GM18868 (cell line): ENCODE measurements at regions not wholly inside any gene's neighbourhood (a gene's known extent, or its start where the extent isn't known, plus 50 kb on each side); places are given as distances from the start of the nearest gene placed in this dataset.

ENCODE experiments used
- ATAC-seq: cut with Tn5 transposase; IDR thresholded peaks from one replicate; pipeline ENCODE4 v1.9.1; 2021; ENCODE audit warnings: mild to moderate bottlenecking, moderate library complexity; ENCODE audit not compliant: unreplicated experiment

GRCh38 chr5:121296356-121296755 lies 555.3 kb upstream of the FTMT start:
- no peak for ATAC-seq

- ATAC-seq = no peak
These were observed 552.5 kb upstream of the FTMT start for GRCh38 chr5:121299153-121299552.

DNA sequence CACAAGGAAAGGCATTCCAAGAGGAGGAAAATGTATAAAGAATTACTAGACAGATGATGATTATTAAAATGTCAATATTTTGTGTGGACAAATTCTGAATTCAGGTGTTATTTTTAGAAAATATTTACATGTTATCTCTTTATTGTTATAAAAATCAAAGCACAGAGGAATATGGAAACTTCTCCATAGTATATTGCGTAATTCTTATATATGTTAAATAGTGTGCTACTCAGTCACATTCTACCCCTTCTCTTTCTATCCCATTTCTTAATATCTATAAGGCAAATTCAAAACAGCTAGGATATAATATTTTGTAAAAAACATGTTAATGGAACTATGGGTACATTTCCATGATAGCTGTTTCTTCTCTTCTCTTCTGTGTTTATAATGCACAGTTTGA lies 546.8 kb upstream of the FTMT start:
- no peak for ATAC-seq

- no peak for ATAC-seq
These were observed 537.8 kb upstream of the FTMT start for GRCh38 chr5:121313886-121314285.

GRCh38 chr5:121315786-121316185 lies 535.9 kb upstream of the FTMT start:
- ATAC-seq = no peak

DNA sequence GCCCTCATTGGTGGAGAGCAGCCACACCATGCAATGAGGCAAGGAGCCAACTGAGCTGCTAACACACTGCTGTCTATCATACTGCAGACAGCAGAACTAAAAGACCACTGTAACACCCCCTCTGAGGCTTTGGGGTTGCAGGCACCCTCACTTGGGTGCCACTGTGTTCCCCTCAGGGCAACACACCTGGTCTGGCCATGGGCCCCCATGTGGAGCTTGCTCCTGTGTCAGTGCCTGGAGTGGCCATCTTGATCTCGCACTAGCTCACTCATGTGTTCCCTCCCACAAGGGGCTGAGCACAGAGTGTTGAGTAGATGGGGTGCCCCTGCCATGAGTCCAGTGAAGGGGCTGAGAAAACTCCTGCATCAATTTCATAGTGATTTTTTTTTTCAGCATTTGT lies 532.4 kb upstream of the FTMT start:
- no peak for ATAC-seq

DNA sequence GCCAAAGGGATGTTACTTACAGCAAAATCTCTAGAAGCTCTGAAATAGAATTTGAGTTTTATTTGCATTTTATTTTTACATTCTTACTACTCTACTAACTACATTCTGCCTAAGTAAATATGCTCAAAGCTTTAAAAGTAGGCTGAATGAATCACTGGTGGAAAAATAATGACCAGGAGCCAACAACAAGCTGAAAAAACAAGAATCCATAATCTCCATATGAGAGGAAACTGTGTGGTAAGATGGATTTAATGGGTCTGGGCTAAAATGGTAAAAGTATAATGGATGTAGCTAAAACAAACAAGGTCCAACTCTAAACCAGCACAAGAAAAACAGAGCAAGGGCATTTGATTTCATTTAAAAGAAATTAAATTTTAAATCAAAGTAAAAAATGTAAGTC lies 525.8 kb upstream of the FTMT start:
- ATAC-seq = no peak

DNA sequence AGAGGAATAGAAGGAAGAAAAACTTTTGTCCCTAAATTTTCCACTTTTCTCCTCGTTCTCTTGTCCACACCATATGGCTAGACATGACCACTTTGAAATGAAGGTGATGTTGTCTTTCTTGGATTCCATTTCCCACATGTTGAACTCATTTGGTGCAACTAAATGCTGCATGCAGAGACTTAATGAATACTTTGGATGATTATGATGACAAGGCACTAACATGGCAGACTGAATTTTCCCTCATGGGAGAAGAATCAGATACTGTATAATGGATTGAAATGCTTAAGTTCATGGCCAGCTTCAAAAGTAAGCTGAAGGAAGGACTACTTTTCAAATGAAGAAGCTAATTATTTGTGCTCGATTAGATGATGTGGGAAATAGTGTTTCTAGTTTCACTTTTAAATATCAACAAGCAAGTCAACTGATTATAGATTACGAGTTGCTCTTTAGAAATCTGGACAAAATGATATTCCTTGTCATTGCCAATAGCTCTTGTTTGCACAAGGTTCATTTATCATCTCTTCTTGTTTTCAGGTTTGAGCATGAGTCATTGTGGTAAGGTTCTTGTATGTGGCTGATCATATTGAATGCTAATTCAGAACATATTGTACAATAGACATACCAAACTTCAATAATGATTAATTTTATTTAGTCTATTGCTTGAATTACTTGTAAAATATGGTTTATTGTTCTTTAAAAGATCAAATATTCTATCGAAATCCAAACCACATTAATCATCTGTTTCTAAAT lies 501.3 kb upstream of the FTMT start:
- peak; percentile 78 for ATAC-seq

GRCh38 chr5:121366515-121366914 lies 485.2 kb upstream of the FTMT start:
- ATAC-seq = no peak

DNA sequence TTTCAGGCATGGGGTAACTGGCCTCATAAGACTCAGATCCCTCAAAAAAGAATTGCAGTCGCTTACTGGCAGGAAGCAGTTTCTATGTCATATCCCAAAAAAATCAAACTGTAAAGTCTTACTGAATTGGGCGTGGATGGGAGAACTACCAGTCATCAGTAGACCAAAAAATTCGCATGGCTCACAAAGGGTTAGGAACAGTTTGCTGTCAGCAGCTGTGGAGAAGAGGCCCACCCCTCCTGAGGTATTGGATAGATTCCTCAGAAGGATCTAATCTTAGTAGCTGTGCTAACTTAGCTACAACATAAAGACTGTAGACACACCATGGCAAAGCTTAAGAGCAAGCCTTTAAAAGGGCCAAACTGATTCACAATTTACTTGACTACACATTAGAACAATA lies 478.3 kb upstream of the FTMT start:
- ATAC-seq = no peak

GRCh38 chr5:121377461-121377860 lies 474.2 kb upstream of the FTMT start:
- no peak for ATAC-seq

- peak; percentile 46 for ATAC-seq
These were observed 473.6 kb upstream of the FTMT start for GRCh38 chr5:121378046-121378445.

GRCh38 chr5:121378559-121379359 lies 472.9 kb upstream of the FTMT start:
- ATAC-seq = peak; percentile 58

DNA sequence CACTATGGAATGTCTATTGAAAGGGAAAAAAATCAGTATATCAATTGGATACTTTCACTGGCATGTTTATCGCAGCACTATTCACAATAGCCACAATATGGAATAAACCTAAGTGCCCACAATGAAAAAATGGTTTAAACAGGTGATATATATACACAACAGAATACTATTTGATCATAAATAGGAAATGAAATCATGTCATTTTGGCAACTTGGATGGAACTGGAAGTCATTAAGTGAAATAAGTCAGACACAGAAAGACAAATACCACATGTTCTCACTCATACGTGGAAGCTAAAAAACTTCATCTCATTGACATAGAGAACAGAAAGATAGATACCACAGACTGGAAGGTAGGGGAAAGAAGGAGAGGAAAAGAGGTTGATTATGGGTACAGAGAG lies 471.6 kb upstream of the FTMT start:
- ATAC-seq = no peak

DNA sequence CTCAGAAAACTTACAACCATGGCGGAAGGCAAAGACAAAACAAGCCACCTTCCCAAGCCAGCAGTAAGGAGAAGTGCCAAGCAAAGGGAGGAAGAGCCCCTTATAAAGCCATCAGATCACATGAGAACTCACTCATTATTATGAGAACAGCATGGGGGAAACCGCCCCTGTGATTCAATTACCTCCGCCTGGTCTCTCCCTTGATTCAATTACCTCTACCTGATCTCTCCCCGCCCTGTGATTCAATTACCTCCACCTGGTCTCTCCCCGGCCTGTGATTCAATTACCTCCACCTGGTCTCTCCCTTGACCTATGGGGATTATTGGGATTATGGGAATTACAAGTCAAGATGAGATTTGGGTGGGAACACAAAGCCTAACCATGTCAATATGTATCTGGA lies 467.3 kb upstream of the FTMT start:
- ATAC-seq = no peak

GRCh38 chr5:121386334-121386733 lies 465.3 kb upstream of the FTMT start:
- no peak for ATAC-seq

- ATAC-seq = no peak
These were observed 455.0 kb upstream of the FTMT start for GRCh38 chr5:121396716-121397115.

DNA sequence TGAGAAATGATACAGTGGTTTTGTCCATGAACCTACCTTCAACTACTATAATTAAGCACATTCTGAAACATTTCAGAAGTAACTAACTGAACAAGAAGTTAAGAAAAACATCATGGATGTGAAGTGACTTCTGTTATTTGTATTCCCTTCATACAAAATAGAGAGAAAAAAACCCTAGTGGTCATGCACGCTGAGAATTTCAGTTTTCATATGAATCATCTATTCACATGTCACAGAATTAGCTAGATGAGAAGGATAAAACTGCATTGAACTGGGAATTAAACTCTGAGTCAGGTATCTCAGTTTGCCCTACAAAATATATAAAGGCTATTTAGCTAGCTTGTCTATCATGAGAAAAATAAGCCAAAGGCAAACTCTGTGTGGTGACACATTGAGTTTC lies 451.8 kb upstream of the FTMT start:
- ATAC-seq = peak; percentile 94

GRCh38 chr5:121408778-121409177 lies 442.9 kb upstream of the FTMT start:
- peak; percentile 83 for ATAC-seq

- ATAC-seq = no peak
These were observed 436.4 kb upstream of the FTMT start for GRCh38 chr5:121415270-121415669.

- ATAC-seq = no peak
These were observed 430.0 kb upstream of the FTMT start for GRCh38 chr5:121421646-121422045.

DNA sequence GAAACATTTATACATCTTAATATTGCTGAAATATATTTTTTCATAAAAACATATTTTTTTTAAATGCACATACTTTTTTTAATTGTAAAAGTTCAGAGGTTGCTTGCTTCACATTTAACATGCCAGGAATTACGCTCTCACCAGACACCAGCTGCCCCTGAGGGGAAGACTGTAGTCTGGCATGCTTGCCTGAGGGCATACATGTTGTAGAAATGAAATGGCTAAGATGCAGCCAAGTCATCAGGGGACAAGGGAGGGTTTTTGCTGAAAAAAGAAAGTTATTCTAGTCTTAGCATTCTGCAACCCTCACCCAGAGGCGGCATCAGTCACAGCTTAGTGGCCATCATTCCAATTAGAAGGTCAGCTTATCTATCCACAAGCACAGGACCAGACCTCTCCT lies 426.7 kb upstream of the FTMT start:
- ATAC-seq = no peak
